MM.1S (cell line): ENCODE measurements at regions not wholly inside any gene's neighbourhood (a gene's known extent, or its start where the extent isn't known, plus 50 kb on each side); places are given as distances from the start of the nearest gene placed in this dataset.

ENCODE experiments used
- EZH2phosphoT487 ChIP-seq: fragments of 300-600 bp; sonication (generic); IDR thresholded peaks from 2 replicates; pipeline ENCODE4 v1.6.1; 2018; ENCODE audit warnings: antibody characterized with exemption, low read length
- TF ChIP-seq, protein P1 (sequence below): fragments of 300-600 bp; sonication (generic); IDR thresholded peaks from 2 replicates; pipeline ENCODE4 v1.5.1; 2016; ENCODE audit warnings: antibody characterized with exemption, low read length, mixed read lengths

DNA sequence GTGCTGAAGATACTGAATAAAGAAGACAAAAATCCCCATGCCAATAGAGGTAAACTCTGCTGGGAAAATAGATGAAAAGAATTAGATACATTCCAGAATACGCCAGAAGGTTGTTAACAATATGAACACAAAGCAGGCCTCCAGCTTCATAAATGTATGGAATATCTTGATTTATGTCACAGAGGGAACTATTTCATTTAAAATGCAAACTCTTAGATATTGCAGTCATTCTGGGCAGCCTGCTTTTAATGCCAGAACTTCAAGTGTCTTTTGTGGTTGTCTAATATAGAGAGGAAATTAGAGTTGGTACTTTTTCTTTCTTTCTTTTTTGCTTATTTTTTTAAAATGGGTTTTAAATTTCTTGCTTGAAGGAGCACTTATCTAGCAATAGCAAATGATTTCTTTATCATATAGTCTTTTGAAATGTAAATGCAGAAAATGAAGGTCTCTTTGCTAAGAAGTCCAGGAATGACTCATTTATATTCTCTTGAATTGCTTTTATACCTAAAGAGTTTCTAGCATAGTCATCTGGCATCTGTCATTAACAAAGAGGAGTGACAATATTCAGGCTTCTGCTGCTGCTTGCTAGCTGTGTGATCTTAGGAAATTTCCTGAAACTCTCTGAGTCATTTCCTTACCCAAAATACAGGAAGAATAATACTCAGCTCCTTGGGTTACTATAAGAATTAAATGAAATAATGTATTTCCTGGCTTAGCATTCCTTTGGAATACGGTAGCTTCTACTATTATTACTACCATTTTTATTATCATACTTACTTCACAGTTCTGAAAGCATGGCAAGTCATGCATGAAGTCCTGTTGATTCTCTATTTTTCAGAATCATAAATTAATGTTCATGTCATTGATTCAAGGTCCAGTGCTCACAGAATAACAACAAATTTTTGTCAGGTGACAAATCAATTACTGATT, 527.6 kb downstream of the DIPK2A start:
- TF ChIP-seq, protein P1, sequence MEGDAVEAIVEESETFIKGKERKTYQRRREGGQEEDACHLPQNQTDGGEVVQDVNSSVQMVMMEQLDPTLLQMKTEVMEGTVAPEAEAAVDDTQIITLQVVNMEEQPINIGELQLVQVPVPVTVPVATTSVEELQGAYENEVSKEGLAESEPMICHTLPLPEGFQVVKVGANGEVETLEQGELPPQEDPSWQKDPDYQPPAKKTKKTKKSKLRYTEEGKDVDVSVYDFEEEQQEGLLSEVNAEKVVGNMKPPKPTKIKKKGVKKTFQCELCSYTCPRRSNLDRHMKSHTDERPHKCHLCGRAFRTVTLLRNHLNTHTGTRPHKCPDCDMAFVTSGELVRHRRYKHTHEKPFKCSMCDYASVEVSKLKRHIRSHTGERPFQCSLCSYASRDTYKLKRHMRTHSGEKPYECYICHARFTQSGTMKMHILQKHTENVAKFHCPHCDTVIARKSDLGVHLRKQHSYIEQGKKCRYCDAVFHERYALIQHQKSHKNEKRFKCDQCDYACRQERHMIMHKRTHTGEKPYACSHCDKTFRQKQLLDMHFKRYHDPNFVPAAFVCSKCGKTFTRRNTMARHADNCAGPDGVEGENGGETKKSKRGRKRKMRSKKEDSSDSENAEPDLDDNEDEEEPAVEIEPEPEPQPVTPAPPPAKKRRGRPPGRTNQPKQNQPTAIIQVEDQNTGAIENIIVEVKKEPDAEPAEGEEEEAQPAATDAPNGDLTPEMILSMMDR: no peak
- no peak for TF ChIP-seq EZH2phosphoT487
